Hepatocyte (in vitro differentiated cells): ENCODE measurements at regions not wholly inside any gene's neighbourhood (a gene's known extent, or its start where the extent isn't known, plus 50 kb on each side); places are given as distances from the start of the nearest gene placed in this dataset.

Experiments
- EZH2phosphoT487 ChIP-seq: fragments of 200-600 bp; sonication (generic); IDR thresholded peaks from one replicate; pipeline ENCODE4 v1.6.1; 2018; ENCODE audit warnings: antibody characterized with exemption, mild to moderate bottlenecking, low read depth, moderate library complexity; ENCODE audit not compliant: unreplicated experiment, severe bottlenecking
- TF ChIP-seq, protein P1 (sequence below): fragments of 200-600 bp; sonication (generic); IDR thresholded peaks from 2 replicates; pipeline ENCODE4 v1.5.1; 2016; ENCODE audit warnings: antibody characterized with exemption, mild to moderate bottlenecking; ENCODE audit not compliant: poor library complexity

DNA sequence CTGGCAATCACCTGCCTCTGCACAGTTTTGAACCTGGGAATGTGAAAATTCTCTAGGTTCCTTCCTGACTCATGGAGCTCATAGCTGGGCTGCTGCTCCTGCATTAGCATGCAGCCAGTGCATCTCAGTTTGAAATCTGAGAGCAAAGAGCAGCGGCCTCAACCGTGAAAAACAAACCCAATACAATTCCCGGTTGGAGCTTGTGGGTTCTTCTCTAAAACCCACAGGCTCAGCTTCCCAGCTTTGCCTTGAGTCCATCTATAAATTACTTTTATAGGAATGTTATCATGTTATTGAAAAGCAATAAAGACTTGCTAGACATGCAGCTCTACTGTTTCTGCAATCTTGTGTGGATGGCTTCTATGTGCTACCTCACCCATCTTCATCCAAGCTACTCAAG lies 191.7 kb downstream of the CXCL12 start:
- TF ChIP-seq, protein P1, sequence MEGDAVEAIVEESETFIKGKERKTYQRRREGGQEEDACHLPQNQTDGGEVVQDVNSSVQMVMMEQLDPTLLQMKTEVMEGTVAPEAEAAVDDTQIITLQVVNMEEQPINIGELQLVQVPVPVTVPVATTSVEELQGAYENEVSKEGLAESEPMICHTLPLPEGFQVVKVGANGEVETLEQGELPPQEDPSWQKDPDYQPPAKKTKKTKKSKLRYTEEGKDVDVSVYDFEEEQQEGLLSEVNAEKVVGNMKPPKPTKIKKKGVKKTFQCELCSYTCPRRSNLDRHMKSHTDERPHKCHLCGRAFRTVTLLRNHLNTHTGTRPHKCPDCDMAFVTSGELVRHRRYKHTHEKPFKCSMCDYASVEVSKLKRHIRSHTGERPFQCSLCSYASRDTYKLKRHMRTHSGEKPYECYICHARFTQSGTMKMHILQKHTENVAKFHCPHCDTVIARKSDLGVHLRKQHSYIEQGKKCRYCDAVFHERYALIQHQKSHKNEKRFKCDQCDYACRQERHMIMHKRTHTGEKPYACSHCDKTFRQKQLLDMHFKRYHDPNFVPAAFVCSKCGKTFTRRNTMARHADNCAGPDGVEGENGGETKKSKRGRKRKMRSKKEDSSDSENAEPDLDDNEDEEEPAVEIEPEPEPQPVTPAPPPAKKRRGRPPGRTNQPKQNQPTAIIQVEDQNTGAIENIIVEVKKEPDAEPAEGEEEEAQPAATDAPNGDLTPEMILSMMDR, result no peak
- no peak for TF ChIP-seq EZH2phosphoT487
